Fibroblast of skin of left quadriceps (primary cell): ENCODE measurements at regions not wholly inside any gene's neighbourhood (a gene's known extent, or its start where the extent isn't known, plus 50 kb on each side); places are given as distances from the start of the nearest gene placed in this dataset.

Source experiments
- DNase-seq, 2 experiments: peaks; one replicate each; pipeline ENCODE4 v3.0.0-alpha.2; 2013; ENCODE audit warnings: low read depth in 2 of 2

DNA sequence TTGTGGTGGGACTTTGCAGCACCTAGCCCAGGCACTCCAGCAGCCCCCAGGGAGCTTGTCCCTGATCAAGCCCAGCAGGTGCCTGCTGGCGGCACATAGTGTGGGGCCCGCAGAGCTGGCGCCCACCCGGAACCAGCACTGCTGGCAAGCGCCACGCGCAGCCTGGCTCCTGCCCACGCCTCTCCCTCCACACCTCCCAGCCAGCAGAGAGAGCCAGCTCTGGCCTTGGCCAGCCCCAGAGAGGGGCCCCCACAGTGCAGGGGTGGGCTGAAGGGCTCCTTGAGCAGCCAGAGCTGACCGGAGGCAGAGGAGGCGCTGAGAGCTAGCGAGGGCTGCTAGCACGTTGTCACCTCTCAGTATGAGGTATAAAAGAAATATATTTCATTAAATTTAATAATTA lies 716.5 kb upstream of the MAP3K7 start:
- no peak for DNase-seq

- no peak for DNase-seq
Observed at GRCh38 chr6:91299544-91300491, 712.9 kb upstream of the MAP3K7 start.

GRCh38 chr6:91298543-91299145 lies 711.8 kb upstream of the MAP3K7 start:
- no peak for DNase-seq

DNA sequence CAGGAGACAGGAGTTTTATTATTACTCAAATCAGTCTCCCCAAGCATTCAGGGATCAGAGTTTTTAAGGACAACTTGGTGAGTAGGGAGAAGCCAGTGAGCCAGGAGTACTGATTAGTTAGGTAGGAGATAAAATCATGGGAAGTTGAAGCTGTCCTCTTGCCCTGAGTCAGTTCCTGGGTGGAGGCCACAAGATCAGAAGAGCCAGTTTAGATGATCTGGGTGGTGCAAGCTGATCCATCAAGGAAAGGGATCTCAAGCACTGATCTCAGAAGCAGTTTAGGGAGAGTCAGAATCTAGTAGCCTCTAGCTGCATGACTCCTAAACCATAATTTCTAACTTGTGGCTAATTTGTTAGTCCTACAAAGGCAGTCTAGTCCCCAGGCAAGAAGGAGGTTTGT lies 706.5 kb upstream of the MAP3K7 start:
- no peak for DNase-seq

DNA sequence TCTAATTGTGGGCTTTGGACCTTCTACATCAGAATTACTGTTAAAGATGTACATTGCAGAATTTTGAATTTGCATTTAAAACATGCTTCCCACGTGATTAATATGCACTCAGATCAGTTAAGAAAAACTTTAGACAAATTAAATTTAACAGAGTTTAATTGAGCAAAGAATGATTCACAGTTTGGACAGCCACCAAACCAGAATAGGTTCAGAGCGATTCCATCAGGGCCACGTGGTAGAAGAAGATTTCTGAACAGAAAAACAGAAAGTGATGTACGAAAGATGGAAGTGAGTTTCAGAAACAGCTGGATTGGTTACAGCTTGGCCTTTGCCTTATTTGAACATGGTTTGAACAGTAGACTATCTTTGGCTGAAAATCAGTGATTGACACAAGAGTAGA lies 704.2 kb upstream of the MAP3K7 start:
- DNase-seq, result no peak

DNA sequence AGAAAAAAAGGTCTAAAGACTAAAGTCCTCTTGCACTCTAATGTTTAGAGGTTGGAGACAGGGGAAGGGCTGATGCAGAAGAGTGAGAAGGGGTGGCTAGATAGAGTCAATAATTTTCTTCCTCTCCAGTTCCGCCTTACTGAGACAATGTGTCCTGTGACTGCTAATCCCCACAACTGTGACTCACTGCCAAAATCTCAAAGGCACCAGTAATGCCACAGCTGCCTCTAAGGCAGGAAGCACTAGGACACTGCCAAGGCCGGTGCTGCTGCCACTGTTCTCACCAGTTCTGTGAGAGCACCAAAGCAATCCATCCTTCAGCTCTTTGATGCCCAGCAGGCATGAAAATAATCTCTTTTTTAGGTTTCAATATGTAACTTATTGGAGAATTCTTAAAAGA lies 701.9 kb upstream of the MAP3K7 start:
- no peak for DNase-seq

DNA sequence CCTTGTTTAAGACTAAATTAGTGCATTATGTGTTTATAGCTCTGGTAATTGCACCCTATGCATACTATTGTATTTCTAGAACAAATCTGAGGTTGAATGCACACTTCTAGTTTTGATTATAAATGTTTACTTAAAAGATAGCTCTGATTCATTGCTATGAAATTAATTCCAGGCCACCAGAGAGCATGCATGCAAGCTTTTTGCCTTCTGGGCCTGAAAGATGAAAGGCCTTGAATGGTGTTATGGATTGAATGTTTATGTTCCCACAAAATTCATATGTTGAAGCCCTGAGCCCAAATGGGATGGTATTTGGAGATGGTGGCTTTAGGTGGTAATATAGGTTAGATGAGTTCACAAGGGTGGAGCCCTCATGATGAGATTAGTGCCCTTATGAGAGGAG lies 695.0 kb upstream of the MAP3K7 start:
- DNase-seq, result no peak

GRCh38 chr6:91280494-91280830 lies 693.6 kb upstream of the MAP3K7 start:
- DNase-seq, result no peak

DNA sequence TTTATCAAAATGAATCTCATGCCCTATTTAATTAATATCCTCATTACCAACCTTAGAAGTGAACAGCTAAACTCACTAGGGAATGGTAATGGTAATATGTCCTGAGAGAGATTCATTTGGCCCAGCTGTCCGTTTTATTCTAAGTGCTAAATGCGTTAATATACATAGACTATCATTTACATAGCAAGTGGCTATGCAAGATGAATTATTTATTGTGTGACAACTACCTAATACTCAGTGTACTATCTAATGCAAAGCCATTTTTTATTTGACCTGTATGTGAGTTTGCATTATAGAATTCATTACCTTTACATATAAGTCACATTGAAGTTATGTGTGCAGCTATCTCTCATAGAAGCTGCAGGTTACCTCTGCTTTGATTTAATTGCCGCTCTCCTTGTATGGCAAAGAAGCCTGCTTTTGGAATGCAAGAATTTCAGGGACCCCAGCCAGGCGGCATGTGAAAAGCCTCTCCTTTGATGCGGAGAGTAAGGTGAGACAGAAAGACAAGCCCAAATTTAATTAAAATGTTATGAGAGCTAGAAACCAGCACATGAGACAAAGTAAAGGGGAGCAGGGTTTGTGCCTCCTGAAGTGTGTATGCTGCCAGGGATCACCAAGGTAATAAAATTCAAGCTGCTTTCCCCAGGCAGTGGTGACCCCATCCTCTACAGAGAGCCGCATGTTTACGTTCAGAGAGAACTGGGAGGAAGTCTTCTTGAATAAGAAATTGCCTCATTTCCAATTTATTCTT lies 693.0 kb upstream of the MAP3K7 start:
- DNase-seq, result no peak

GRCh38 chr6:91278416-91278815 lies 691.5 kb upstream of the MAP3K7 start:
- no peak for DNase-seq

GRCh38 chr6:91276315-91276714 lies 689.4 kb upstream of the MAP3K7 start:
- no peak for DNase-seq

- no peak for DNase-seq
Observed at GRCh38 chr6:91273729-91274128, 686.9 kb upstream of the MAP3K7 start.

DNA sequence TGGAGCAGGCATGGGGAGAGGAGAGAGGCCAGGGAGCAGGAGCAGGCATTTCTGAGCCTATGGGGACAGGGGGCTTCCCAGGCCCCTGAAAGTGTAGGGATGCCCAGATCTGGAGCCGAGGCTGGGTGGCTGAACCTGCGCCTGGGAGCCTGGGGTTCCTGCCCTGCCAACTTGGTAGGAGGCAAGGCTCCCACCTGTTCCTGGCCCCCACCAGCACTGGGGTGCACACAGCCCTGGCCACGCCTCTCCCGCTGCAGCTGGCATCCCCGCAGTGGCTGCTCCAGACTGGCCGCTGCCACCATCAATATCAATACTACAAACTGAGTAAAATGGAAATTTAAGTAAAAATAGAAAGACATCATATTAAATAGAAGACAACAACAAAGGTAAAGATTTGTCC lies 684.9 kb upstream of the MAP3K7 start:
- no peak for DNase-seq

- no peak for DNase-seq
Observed at GRCh38 chr6:91268941-91269340, 682.1 kb upstream of the MAP3K7 start.

GRCh38 chr6:91267246-91267645 lies 680.4 kb upstream of the MAP3K7 start:
- no peak for DNase-seq

GRCh38 chr6:91266156-91266555 lies 679.3 kb upstream of the MAP3K7 start:
- no peak for DNase-seq

GRCh38 chr6:91243436-91243835 lies 656.6 kb upstream of the MAP3K7 start:
- no peak for DNase-seq

DNA sequence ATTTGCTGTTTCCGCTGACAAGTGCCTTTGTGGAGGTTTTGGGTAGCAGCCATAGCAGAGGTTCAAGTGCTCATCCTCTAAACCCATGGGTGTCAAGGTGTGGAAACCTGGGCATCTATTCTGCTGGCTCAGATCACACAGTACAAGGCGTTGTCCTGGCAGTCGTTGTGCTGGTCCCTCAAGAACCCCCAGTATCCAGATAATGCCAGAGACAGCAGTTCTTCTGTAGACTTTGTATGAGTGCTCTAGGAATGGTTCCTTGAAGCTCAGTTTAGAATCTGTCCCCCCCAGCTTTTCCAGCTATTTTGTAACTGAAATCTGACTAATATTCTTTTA lies 655.7 kb upstream of the MAP3K7 start:
- DNase-seq, result no peak

- DNase-seq, result no peak
Observed at GRCh38 chr6:91241946-91242613, 655.2 kb upstream of the MAP3K7 start.

DNA sequence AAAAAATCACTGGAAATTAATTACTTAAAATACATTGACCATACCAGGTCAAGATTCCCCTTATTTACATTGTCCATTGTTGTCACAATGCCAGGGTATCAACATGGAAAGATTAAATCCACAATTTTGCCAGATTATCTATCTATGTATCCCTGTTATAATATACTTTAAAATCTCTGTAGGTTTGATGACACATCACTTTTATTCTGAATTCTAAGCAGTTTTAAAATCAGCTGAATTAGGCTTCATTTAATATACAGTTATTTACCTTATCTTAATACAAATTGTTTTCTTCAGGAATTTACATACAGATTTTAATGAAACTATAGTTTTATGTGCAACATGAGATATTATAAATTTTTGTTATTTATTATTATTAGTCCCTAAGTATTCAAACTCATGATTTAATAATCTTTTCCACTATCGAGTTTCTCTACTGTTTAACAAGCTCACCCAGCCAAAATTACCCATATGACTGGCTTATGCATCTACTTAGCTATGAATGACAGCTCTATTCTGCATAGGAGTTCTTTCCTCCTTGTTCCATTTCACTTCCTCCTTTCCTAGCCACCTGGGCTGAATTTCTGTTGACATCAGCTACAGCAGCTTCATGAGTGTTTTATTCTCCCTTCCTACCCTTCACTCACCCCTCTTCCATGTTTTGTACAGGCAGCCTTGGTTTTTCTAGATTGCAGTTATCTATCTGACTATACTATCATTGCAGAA lies 654.2 kb upstream of the MAP3K7 start:
- no peak for DNase-seq

DNA sequence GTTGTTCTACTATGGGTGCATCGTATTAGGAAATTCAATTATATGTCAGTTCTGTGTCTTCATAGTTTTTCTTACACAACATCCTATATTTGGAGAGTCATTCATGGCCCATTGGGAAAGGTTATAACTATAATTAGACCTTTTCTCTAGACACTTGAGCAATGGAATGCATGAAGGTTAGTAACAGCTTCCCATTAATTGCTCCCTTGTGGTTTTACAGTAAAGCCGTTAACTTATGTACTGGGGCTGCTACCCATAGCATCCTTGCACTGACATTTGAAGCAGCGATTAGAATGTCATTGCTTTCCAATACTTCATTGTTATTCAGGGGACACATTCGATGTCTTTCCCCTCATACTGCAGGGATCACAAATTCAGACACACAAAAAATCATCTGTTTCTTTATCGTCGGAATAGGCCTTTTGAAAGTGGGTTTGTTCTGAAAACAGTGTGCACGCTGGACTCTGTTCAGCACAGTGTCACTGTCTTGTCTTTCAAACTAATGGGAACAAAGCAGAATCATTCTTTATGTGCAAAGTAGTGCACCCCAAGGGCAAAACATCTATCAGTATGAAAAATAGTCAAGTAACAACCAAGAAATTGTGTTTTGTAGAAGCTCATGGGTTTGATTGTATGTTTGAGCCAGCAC lies 634.3 kb upstream of the MAP3K7 start:
- DNase-seq, result no peak
